Astrocyte (in vitro differentiated cells and primary cell): ENCODE measurements at regions not wholly inside any gene's neighbourhood (a gene's known extent, or its start where the extent isn't known, plus 50 kb on each side); places are given as distances from the start of the nearest gene placed in this dataset.

Source experiments
- DNase-seq: peaks from one replicate; pipeline ENCODE4 v3.0.0-alpha.2; 2010; ENCODE audit warnings: low read depth
- FAIRE-seq: peaks from 2 replicates; lab custom pipeline; 2011; peaks lifted over from hg19 to GRCh38; lab: Jason Lieb, UNC
- H2AFZ ChIP-seq: 2 replicates; pipeline ENCODE4 v1.6.0; 2012; ENCODE audit warnings: low read depth, low read length, inconsistent platforms
- H3K27ac ChIP-seq: 2 replicates; pipeline ENCODE4 v1.5.1; 2011; ENCODE audit warnings: low read depth, low read length, inconsistent platforms
- H3K27me3 ChIP-seq: 2 replicates; pipeline ENCODE4 v1.6.0; 2011; ENCODE audit warnings: low read length, inconsistent platforms; ENCODE audit not compliant: insufficient read depth
- H3K36me3 ChIP-seq: 2 replicates; pipeline ENCODE4 v1.5.1; 2011; ENCODE audit warnings: low read length, inconsistent platforms; ENCODE audit not compliant: insufficient read depth
- H3K4me1 ChIP-seq: 2 replicates; pipeline ENCODE4 v1.5.1; 2011; ENCODE audit warnings: low read length, inconsistent platforms; ENCODE audit not compliant: insufficient read depth
- H3K4me2 ChIP-seq: 2 replicates; pipeline ENCODE4 v1.6.0; 2012; ENCODE audit warnings: low read length, inconsistent platforms
- H3K4me3 ChIP-seq: 2 replicates; pipeline ENCODE4 v1.5.1; 2011; ENCODE audit warnings: low read depth, mild to moderate bottlenecking, low read length, inconsistent platforms; ENCODE audit not compliant: insufficient read depth
- H3K79me2 ChIP-seq: 2 replicates; pipeline ENCODE4 v1.6.0; 2012; ENCODE audit warnings: mild to moderate bottlenecking, low read length, inconsistent platforms; ENCODE audit not compliant: insufficient read depth
- H3K9ac ChIP-seq: 2 replicates; pipeline ENCODE4 v1.6.0; 2012; ENCODE audit warnings: mild to moderate bottlenecking, low read length, inconsistent platforms
- H3K9me3 ChIP-seq: 2 replicates; pipeline ENCODE4 v1.5.1; 2012; ENCODE audit warnings: low read depth, mild to moderate bottlenecking, low read length, inconsistent platforms; ENCODE audit not compliant: insufficient read depth
- H4K20me1 ChIP-seq: 2 replicates; pipeline ENCODE4 v1.6.0; 2012; ENCODE audit warnings: low read length, inconsistent platforms; ENCODE audit not compliant: insufficient read depth
- H3K27ac Mint-ChIP-seq: one replicate; pipeline ENCODE4 v1.8.0; 2021; ENCODE audit warnings: mild to moderate bottlenecking, mixed read lengths; ENCODE audit not compliant: unreplicated experiment
- H3K27me3 Mint-ChIP-seq: one replicate; pipeline ENCODE4 v1.8.0; 2021; ENCODE audit warnings: low read depth, mixed read lengths; ENCODE audit not compliant: unreplicated experiment
- H3K36me3 Mint-ChIP-seq: one replicate; pipeline ENCODE4 v1.8.0; 2021; ENCODE audit warnings: low read depth, mixed read lengths; ENCODE audit not compliant: unreplicated experiment
- H3K4me1 Mint-ChIP-seq: one replicate; pipeline ENCODE4 v1.8.0; 2021; ENCODE audit warnings: low read depth, mixed read lengths; ENCODE audit not compliant: unreplicated experiment
- H3K4me3 Mint-ChIP-seq: one replicate; pipeline ENCODE4 v1.8.0; 2021; ENCODE audit warnings: mild to moderate bottlenecking, moderate library complexity, mixed read lengths; ENCODE audit not compliant: unreplicated experiment
- H3K9me3 Mint-ChIP-seq: one replicate; pipeline ENCODE4 v1.8.0; 2021; ENCODE audit warnings: mild to moderate bottlenecking, mixed read lengths; ENCODE audit not compliant: unreplicated experiment
- CTCF ChIP-seq: IDR thresholded peaks from 2 replicates; pipeline ENCODE4 v1.5.1; 2011; ENCODE audit warnings: low read depth, mild to moderate bottlenecking, inconsistent platforms, low read length, moderate library complexity; ENCODE audit not compliant: insufficient read depth
- EZH2 ChIP-seq: IDR thresholded peaks from 2 replicates; pipeline ENCODE4 v1.6.1; 2012; ENCODE audit warnings: mild to moderate bottlenecking, low read length, inconsistent platforms; ENCODE audit not compliant: insufficient read depth

DNA sequence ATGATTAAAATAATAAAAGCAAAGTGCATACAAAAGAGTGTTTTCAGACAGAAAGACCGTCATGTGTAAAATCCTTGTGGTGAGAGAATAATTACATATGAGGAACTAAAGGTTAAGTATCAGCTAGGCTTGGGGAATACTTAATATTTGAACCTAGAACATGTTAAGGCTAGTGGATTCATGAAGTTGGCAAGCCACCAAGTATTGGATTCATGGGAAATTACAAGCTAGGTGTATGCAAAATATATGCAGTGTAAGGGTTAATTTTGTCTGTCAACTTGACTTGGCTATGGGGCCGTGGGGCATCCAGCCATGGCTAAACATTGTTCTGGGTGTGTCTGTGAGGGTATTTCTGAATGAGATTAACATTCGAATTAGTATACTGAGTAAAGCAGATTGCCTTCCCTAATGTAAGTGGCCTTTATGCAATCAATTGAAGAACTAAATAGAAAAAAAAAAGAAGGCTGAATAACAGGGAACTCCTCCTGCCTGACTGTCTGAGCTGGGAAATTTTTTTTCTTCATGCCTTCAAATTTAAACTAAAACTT is 533.5 kb upstream of the KLF12 start:
- no peak overlapping the region for H2AFZ ChIP-seq
- no peaks in the 10 kb centered on the region for H3K79me2 ChIP-seq
- H3K9ac ChIP-seq, result no peak overlapping the region
- DNase-seq, result no peak
- FAIRE-seq, result no peak
- H3K27me3 Mint-ChIP-seq, result no peaks in the 10 kb centered on the region
- H3K4me3 ChIP-seq, result no peak overlapping the region
- H3K9me3 ChIP-seq, result no peaks in the 10 kb centered on the region
- no peaks in the 10 kb centered on the region for H3K9me3 Mint-ChIP-seq
- no peaks in the 10 kb centered on the region for H3K36me3 ChIP-seq
- H3K4me1 Mint-ChIP-seq, result no peaks in the 10 kb centered on the region
- TF ChIP-seq EZH2 (no peak), CTCF (no peak)
- H3K27ac Mint-ChIP-seq, result no peak overlapping the region
- H3K36me3 Mint-ChIP-seq, result no peaks in the 10 kb centered on the region
- no peak overlapping the region for H3K27ac ChIP-seq
- no peaks in the 10 kb centered on the region for H4K20me1 ChIP-seq
- H3K4me3 Mint-ChIP-seq, result no peak overlapping the region
- no peaks in the 10 kb centered on the region for H3K4me1 ChIP-seq
- H3K4me2 ChIP-seq, result no peak overlapping the region
- no peaks in the 10 kb centered on the region for H3K27me3 ChIP-seq

DNA sequence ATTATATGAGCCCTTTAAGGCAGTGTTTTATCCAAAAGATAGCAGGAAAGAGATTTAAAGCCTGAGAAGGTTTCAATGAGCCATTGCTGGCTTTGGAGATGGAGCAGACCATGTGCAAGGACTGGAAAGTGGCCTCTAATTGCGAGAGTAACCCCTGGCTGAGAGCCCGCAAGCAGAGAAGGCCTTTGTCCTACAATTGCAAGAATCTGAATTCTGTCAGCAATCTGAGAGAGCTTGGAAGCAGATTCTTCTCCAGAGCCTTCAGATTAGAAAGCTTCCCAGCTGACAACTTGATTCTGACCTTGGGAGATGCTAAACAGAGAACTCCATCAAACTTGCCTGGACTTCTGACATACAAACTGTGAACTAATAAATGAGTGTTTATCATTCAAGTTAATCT is 528.7 kb upstream of the KLF12 start:
- H3K36me3 ChIP-seq, result no peaks in the 10 kb centered on the region
- no peak overlapping the region for H3K4me3 ChIP-seq
- no peaks in the 10 kb centered on the region for H4K20me1 ChIP-seq
- Mint-ChIP-seq H3K27ac (no peak overlapping the region), H3K9me3 (no peaks in the 10 kb centered on the region), H3K27me3 (no peaks in the 10 kb centered on the region), H3K36me3 (no peaks in the 10 kb centered on the region), H3K4me1 (no peaks in the 10 kb centered on the region), H3K4me3 (no peak overlapping the region)
- no peak overlapping the region for H3K27ac ChIP-seq
- TF ChIP-seq EZH2, result no peak
- TF ChIP-seq CTCF, result no peak
- H2AFZ ChIP-seq, result no peak overlapping the region
- H3K79me2 ChIP-seq, result no peaks in the 10 kb centered on the region
- H3K4me1 ChIP-seq, result no peaks in the 10 kb centered on the region
- no peak for FAIRE-seq
- no peaks in the 10 kb centered on the region for H3K9me3 ChIP-seq
- no peak for DNase-seq
- no peak overlapping the region for H3K9ac ChIP-seq
- no peaks in the 10 kb centered on the region for H3K27me3 ChIP-seq
- no peak overlapping the region for H3K4me2 ChIP-seq

DNA sequence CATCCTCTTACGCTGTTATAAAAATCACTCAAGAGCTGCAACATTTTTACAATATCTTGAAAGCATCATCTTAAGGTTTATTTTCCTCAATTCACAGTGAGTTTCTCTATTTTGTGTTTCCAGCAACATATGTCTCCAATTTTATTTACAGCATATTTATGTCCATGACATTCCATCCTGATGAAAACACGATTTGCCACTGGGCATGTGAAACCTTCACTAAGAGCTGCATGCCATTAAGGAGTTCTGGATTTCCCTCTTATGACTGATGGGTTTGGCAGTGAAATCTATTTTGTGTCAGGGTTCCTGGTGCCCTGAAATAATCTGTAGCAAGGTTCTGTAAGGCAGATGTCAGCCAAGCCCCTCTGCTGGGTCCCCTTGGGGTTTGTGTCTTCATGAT is 527.6 kb upstream of the KLF12 start:
- Histone ChIP-seq H2AFZ (no peak overlapping the region), H3K79me2 (no peaks in the 10 kb centered on the region), H3K9ac (no peak overlapping the region), H3K4me1 (no peaks in the 10 kb centered on the region), H3K27ac (no peak overlapping the region), H3K9me3 (no peaks in the 10 kb centered on the region), H3K36me3 (no peaks in the 10 kb centered on the region), H3K4me3 (no peak overlapping the region), H4K20me1 (no peaks in the 10 kb centered on the region), H3K27me3 (no peaks in the 10 kb centered on the region), H3K4me2 (no peak overlapping the region)
- Mint-ChIP-seq H3K9me3 (no peaks in the 10 kb centered on the region), H3K4me1 (no peaks in the 10 kb centered on the region), H3K36me3 (no peaks in the 10 kb centered on the region), H3K4me3 (no peak overlapping the region), H3K27me3 (no peaks in the 10 kb centered on the region), H3K27ac (no peak overlapping the region)
- FAIRE-seq (no peak), DNase-seq (no peak)
- TF ChIP-seq EZH2 (no peak), CTCF (no peak)
